ENCODE measurements at regions not wholly inside any gene's neighbourhood (a gene's known extent, or its start where the extent isn't known, plus 50 kb on each side); places are given as distances from the start of the nearest gene placed in this dataset.

DNA sequence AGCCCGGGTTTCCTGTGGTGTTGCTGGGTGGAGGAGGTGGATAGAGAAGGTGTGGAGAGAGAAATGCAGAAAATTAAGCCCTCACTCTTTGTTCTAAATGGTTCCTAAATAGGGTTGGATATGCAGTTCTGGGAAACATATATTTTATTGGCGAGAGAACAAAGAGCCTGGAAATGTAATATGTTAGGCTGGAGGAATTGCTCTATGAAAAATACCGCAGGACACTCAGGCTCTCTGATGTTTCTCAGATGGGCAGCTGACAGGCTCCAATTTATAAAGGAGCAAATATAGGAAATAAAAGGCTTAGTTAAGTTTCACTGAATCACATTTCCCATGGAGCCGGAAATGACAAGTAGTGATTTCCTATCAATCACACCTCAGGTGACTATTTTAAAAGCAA, 428.0 kb downstream of the TMEM135 start:
- Histone ChIP-seq H3K9me3 (ENCODE audit: low read length) (no peaks in the 10 kb centered on the region), H3K4me3 (ENCODE audit: low read length) (no peak overlapping the region), H3K27ac (ENCODE audit: low read length) (peak overlapping the region; percentile 66), H3K4me2 (ENCODE audit: low read length) (no peak overlapping the region), H3K9me2 (ENCODE audit: insufficient read depth, low read length) (no peaks in the 10 kb centered on the region), H3K79me2 (replicated peaks; ENCODE audit: insufficient read depth, low read length) (no peaks in the 10 kb centered on the region), H3F3A (ENCODE audit: insufficient read depth, low read length, poor library complexity, severe bottlenecking) (peaks cover 3% of the 10 kb centered on the region), H3K9ac (ENCODE audit: low read length) (peak overlapping the region; percentile 41), H4K20me1 (ENCODE audit: insufficient read depth) (no peaks in the 10 kb centered on the region), H2AFZ (ENCODE audit: low read depth, low read length) (no peak overlapping the region), H3K36me3 (ENCODE audit: insufficient read depth, low read length) (no peaks in the 10 kb centered on the region), H3K27me3 (ENCODE audit: insufficient read depth, low read depth, low read length) (no peaks in the 10 kb centered on the region)
- TF ChIP-seq EP300 (conservative IDR thresholded peaks at IDR 0.05; ENCODE audit: poor library complexity, severe bottlenecking) (peak; percentile 40), SMC3 (conservative IDR thresholded peaks at IDR 0.05; ENCODE audit: poor library complexity) (no peak)
- TF ChIP-seq, protein P1, sequence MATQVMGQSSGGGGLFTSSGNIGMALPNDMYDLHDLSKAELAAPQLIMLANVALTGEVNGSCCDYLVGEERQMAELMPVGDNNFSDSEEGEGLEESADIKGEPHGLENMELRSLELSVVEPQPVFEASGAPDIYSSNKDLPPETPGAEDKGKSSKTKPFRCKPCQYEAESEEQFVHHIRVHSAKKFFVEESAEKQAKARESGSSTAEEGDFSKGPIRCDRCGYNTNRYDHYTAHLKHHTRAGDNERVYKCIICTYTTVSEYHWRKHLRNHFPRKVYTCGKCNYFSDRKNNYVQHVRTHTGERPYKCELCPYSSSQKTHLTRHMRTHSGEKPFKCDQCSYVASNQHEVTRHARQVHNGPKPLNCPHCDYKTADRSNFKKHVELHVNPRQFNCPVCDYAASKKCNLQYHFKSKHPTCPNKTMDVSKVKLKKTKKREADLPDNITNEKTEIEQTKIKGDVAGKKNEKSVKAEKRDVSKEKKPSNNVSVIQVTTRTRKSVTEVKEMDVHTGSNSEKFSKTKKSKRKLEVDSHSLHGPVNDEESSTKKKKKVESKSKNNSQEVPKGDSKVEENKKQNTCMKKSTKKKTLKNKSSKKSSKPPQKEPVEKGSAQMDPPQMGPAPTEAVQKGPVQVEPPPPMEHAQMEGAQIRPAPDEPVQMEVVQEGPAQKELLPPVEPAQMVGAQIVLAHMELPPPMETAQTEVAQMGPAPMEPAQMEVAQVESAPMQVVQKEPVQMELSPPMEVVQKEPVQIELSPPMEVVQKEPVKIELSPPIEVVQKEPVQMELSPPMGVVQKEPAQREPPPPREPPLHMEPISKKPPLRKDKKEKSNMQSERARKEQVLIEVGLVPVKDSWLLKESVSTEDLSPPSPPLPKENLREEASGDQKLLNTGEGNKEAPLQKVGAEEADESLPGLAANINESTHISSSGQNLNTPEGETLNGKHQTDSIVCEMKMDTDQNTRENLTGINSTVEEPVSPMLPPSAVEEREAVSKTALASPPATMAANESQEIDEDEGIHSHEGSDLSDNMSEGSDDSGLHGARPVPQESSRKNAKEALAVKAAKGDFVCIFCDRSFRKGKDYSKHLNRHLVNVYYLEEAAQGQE (IDR thresholded peaks at IDR 0.05; ENCODE audit: borderline replicate concordance): peak; percentile 1

DNA sequence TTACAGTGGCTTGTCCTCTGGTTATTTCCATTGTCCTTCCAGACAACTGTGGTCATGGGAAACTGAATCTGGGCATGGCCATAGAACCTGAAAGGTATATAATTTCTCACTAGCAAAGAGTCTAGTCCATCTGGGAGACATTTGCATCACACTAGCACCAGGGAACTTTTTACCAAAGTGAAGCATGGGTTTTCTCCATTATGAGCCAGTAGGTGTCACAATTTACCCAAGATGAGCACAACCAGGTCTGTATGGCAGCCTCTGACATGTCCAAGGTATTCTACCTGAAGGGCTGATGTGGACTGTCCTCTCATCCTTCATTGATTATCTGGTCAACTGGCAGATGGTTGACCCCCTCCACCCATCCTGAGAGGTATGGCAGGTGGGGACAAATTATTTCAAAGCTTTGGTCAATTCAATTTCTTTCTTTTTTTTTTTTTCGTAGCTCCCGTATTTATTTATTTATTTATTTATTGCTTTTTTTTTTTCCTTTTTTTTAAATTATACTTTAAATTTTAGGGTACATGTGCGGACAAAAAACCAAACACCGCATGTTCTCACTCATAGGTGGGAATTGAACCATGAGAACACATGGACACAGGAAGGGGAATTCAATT, 425.9 kb downstream of the TMEM135 start:
- peaks cover 3% of the 10 kb centered on the region for H3F3A ChIP-seq (ENCODE audit: insufficient read depth, low read length, poor library complexity, severe bottlenecking)
- no peaks in the 10 kb centered on the region for H3K9me2 ChIP-seq (ENCODE audit: insufficient read depth, low read length)
- no peaks in the 10 kb centered on the region for H3K27me3 ChIP-seq (ENCODE audit: insufficient read depth, low read depth, low read length)
- H3K4me2 ChIP-seq (ENCODE audit: low read length): no peak overlapping the region
- H4K20me1 ChIP-seq (ENCODE audit: insufficient read depth): no peaks in the 10 kb centered on the region
- H3K9ac ChIP-seq (ENCODE audit: low read length): no peak overlapping the region
- TF ChIP-seq RAD21 (conservative IDR thresholded peaks at IDR 0.05) (peak; percentile 73), EP300 (conservative IDR thresholded peaks at IDR 0.05; ENCODE audit: poor library complexity, severe bottlenecking) (no peak), POLR2AphosphoS5 (IDR thresholded peaks at IDR 0.05) (no peak), EZH2 (IDR thresholded peaks at IDR 0.05; ENCODE audit: borderline replicate concordance, insufficient read depth, low read length, poor library complexity, severe bottlenecking) (no peak), TAF1 (IDR thresholded peaks at IDR 0.05; ENCODE audit: low read depth) (no peak), MXI1 (conservative IDR thresholded peaks at IDR 0.05; ENCODE audit: poor library complexity, severe bottlenecking) (no peak), SMC3 (conservative IDR thresholded peaks at IDR 0.05; ENCODE audit: poor library complexity) (peak; percentile 70)
- TF ChIP-seq, protein P2, sequence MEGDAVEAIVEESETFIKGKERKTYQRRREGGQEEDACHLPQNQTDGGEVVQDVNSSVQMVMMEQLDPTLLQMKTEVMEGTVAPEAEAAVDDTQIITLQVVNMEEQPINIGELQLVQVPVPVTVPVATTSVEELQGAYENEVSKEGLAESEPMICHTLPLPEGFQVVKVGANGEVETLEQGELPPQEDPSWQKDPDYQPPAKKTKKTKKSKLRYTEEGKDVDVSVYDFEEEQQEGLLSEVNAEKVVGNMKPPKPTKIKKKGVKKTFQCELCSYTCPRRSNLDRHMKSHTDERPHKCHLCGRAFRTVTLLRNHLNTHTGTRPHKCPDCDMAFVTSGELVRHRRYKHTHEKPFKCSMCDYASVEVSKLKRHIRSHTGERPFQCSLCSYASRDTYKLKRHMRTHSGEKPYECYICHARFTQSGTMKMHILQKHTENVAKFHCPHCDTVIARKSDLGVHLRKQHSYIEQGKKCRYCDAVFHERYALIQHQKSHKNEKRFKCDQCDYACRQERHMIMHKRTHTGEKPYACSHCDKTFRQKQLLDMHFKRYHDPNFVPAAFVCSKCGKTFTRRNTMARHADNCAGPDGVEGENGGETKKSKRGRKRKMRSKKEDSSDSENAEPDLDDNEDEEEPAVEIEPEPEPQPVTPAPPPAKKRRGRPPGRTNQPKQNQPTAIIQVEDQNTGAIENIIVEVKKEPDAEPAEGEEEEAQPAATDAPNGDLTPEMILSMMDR (IDR thresholded peaks at IDR 0.05; ENCODE audit: poor library complexity, severe bottlenecking): peak; percentile 67
- TF ChIP-seq, protein P1 (IDR thresholded peaks at IDR 0.05; ENCODE audit: borderline replicate concordance): no peak
- no peak overlapping the region for H3K4me3 ChIP-seq (ENCODE audit: low read length)
- H2AFZ ChIP-seq (ENCODE audit: low read depth, low read length): no peak overlapping the region
- H3K79me2 ChIP-seq (replicated peaks; ENCODE audit: insufficient read depth, low read length): no peaks in the 10 kb centered on the region
- no peak overlapping the region for H3K27ac ChIP-seq (ENCODE audit: low read length)
- H3K36me3 ChIP-seq (ENCODE audit: insufficient read depth, low read length): no peaks in the 10 kb centered on the region
- no peaks in the 10 kb centered on the region for H3K9me3 ChIP-seq (ENCODE audit: low read length)

Data from neural cell (in vitro differentiated cells).